ENCODE measurements at regions not wholly inside any gene's neighbourhood (a gene's known extent, or its start where the extent isn't known, plus 50 kb on each side); places are given as distances from the start of the nearest gene placed in this dataset.
"Not testable (repeated sequence)": the region's sequence is repeated elsewhere in the genome, so short reads cannot be mapped to it uniquely, and the experiment has no call there.

- DNase-seq (ENCODE audit: low read depth), result no peak
- no peak overlapping the region for H3K4me3 ChIP-seq (ENCODE audit: low read depth, low read length)
- in situ Hi-C loops (cut with HindIII; ENCODE audit: low sequenced_read_pairs), result no loop called here
- TF ChIP-seq CTCF (IDR thresholded peaks at IDR 0.05; ENCODE audit: low read depth, low read length, missing control alignments), result no peak
Observed at GRCh38 chr1:187605736-187606135, 777.0 kb downstream of the PLA2G4A start.

GRCh38 chr1:187615853-187616735 lies 787.3 kb downstream of the PLA2G4A start:
- in situ Hi-C loops (cut with HindIII; ENCODE audit: low sequenced_read_pairs); DNase-seq (ENCODE audit: low read depth); H3K4me3 ChIP-seq (ENCODE audit: low read depth, low read length): not testable (repeated sequence)

- in situ Hi-C loops (cut with HindIII; ENCODE audit: low sequenced_read_pairs); H3K4me3 ChIP-seq (ENCODE audit: low read depth, low read length); DNase-seq (ENCODE audit: low read depth): not testable (repeated sequence)
Observed at GRCh38 chr1:187616830-187617229, 788.1 kb downstream of the PLA2G4A start.

- in situ Hi-C loops (cut with HindIII; ENCODE audit: low sequenced_read_pairs), result no loop called here
- no peak overlapping the region for H3K4me3 ChIP-seq (ENCODE audit: low read depth, low read length)
- TF ChIP-seq CTCF (IDR thresholded peaks at IDR 0.05; ENCODE audit: low read depth, low read length, missing control alignments), result no peak
- no peak for DNase-seq (ENCODE audit: low read depth)
Observed at GRCh38 chr1:187617776-187618175, 789.0 kb downstream of the PLA2G4A start.

GRCh38 chr1:187619175-187619574 lies 790.4 kb downstream of the PLA2G4A start:
- no peak overlapping the region for H3K4me3 ChIP-seq (ENCODE audit: low read depth, low read length)
- in situ Hi-C loops (cut with HindIII; ENCODE audit: low sequenced_read_pairs), result no loop called here
- TF ChIP-seq CTCF (IDR thresholded peaks at IDR 0.05; ENCODE audit: low read depth, low read length, missing control alignments), result no peak
- no peak for DNase-seq (ENCODE audit: low read depth)

GRCh38 chr1:187621951-187622350 lies 793.2 kb downstream of the PLA2G4A start:
- in situ Hi-C loops (cut with HindIII; ENCODE audit: low sequenced_read_pairs), result no loop called here
- peak; percentile 59 for DNase-seq (ENCODE audit: low read depth)
- TF ChIP-seq CTCF (IDR thresholded peaks at IDR 0.05; ENCODE audit: low read depth, low read length, missing control alignments), result no peak

GRCh38 chr1:187622545-187622944 lies 793.8 kb downstream of the PLA2G4A start:
- no peak for TF ChIP-seq CTCF (IDR thresholded peaks at IDR 0.05; ENCODE audit: low read depth, low read length, missing control alignments)
- in situ Hi-C loops (cut with HindIII; ENCODE audit: low sequenced_read_pairs), result no loop called here
- no peak for DNase-seq (ENCODE audit: low read depth)
- no peak overlapping the region for H3K4me3 ChIP-seq (ENCODE audit: low read depth, low read length)

More at GRCh38 chr1:187621951-187622350, 793.2 kb downstream of the PLA2G4A start:
- no peak overlapping the region for H3K4me3 ChIP-seq (ENCODE audit: low read depth, low read length)
